ENCODE measurements at regions not wholly inside any gene's neighbourhood (a gene's known extent, or its start where the extent isn't known, plus 50 kb on each side); places are given as distances from the start of the nearest gene placed in this dataset.

- Histone ChIP-seq H3K27ac (ENCODE audit: low read length) (peak overlapping the region; percentile 81), H3K36me3 (ENCODE audit: control insufficient read depth in 2 of 2, insufficient read depth in 2 of 2, low read length in 2 of 2) (no peaks in the 10 kb centered on the region), H3K4me3 (ENCODE audit: low read length in 2 of 2) (no peak overlapping the region), H3K9ac (ENCODE audit: low read length in 2 of 2) (no peak overlapping the region), H3K9me3 (ENCODE audit: control insufficient read depth in 2 of 2, low read length in 2 of 2) (no peaks in the 10 kb centered on the region), H3K27me3 (ENCODE audit: control insufficient read depth in 1 of 2, insufficient read depth in 2 of 2, low read length in 2 of 2) (no peaks in the 10 kb centered on the region), H3K4me1 (ENCODE audit: control insufficient read depth, insufficient read depth, low read length) (peaks cover 18% of the 10 kb centered on the region)
Observed at GRCh38 chr4:153116801-153117200, 87.4 kb upstream of the TRIM2 start.

DNA sequence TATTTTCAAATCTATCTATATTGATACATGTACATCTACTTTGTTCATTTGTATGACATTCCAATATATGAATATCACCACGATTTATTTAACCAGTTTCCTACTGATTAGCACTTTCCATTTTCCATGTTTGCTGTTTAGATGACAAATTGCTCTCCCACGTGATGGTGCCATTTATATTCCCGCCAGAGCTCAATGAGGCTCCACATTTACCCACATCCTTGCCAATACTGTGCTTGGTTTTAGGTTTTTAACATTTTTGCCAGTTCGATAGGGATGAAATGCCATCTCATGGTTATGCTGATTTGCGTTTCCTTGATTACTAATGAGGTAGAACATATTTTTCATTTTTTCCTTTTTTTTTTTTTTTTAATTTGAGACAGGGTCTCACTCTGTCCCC, 86.7 kb upstream of the TRIM2 start:
- Histone ChIP-seq H3K4me3 (ENCODE audit: low read length in 2 of 2) (no peak overlapping the region), H3K9ac (ENCODE audit: low read length in 2 of 2) (no peak overlapping the region), H3K4me1 (ENCODE audit: control insufficient read depth, insufficient read depth, low read length) (peaks cover 18% of the 10 kb centered on the region), H3K27ac (ENCODE audit: low read length) (no peak overlapping the region), H3K36me3 (ENCODE audit: control insufficient read depth in 2 of 2, insufficient read depth in 2 of 2, low read length in 2 of 2) (no peaks in the 10 kb centered on the region), H3K27me3 (ENCODE audit: control insufficient read depth in 1 of 2, insufficient read depth in 2 of 2, low read length in 2 of 2) (no peaks in the 10 kb centered on the region), H3K9me3 (ENCODE audit: control insufficient read depth in 2 of 2, low read length in 2 of 2) (no peaks in the 10 kb centered on the region)

DNA sequence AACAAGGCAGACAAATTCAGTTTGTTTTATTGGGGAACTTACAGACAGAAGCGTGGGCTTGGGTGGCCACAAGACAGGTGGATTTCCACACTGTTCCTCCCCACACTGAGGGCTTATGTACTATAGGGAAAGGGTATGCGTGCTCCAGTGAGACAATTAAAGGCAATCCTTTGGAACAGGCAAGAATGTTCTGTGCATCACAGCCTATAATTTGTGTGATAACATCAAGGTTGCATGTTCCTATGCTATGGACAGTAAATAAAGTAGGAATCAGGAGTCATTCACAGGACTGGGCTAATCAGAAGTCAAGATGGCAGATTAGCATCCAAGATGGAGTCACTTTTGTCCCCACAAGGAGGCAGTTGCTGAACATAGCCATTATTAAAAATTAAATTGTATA, 84.6 kb upstream of the TRIM2 start:
- H3K9me3 ChIP-seq (ENCODE audit: control insufficient read depth in 2 of 2, low read length in 2 of 2): no peaks in the 10 kb centered on the region

GRCh38 chr4:153120235-153120634, 84.0 kb upstream of the TRIM2 start:
- H3K9ac ChIP-seq (ENCODE audit: low read length in 2 of 2): no peak overlapping the region
- no peaks in the 10 kb centered on the region for H3K27me3 ChIP-seq (ENCODE audit: control insufficient read depth in 1 of 2, insufficient read depth in 2 of 2, low read length in 2 of 2)
- H3K27ac ChIP-seq (ENCODE audit: low read length): no peak overlapping the region
- H3K4me3 ChIP-seq (ENCODE audit: low read length in 2 of 2): no peak overlapping the region
- no peaks in the 10 kb centered on the region for H3K36me3 ChIP-seq (ENCODE audit: control insufficient read depth in 2 of 2, insufficient read depth in 2 of 2, low read length in 2 of 2)
- H3K9me3 ChIP-seq (ENCODE audit: control insufficient read depth in 2 of 2, low read length in 2 of 2): no peaks in the 10 kb centered on the region
- peaks cover 12% of the 10 kb centered on the region for H3K4me1 ChIP-seq (ENCODE audit: control insufficient read depth, insufficient read depth, low read length)

More for the DNA sequence above, 84.6 kb upstream of the TRIM2 start:
- Histone ChIP-seq H3K9ac (ENCODE audit: low read length in 2 of 2) (no peak overlapping the region), H3K4me1 (ENCODE audit: control insufficient read depth, insufficient read depth, low read length) (peaks cover 18% of the 10 kb centered on the region), H3K27ac (ENCODE audit: low read length) (no peak overlapping the region), H3K36me3 (ENCODE audit: control insufficient read depth in 2 of 2, insufficient read depth in 2 of 2, low read length in 2 of 2) (no peaks in the 10 kb centered on the region), H3K27me3 (ENCODE audit: control insufficient read depth in 1 of 2, insufficient read depth in 2 of 2, low read length in 2 of 2) (no peaks in the 10 kb centered on the region), H3K4me3 (ENCODE audit: low read length in 2 of 2) (no peak overlapping the region)

DNA sequence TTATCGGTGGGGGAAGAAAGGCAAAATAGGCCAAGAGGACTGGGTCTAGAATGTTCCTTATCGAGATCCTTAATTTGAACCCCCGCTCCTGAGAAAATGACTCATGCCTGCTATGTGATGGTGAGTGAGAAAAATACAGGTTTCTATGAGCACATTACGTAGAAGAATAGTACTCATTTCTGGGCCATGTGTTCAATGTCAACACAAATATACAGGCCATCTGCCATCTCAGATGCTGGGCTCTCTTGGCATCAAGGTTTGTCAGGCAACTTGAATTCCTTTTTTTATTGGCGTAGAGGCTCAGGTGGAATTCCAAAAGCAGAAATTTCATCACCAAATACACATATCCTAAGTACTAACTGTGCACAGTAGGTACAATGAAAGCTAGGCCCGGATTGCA, 81.4 kb upstream of the TRIM2 start:
- no peak overlapping the region for H3K9ac ChIP-seq (ENCODE audit: low read length in 2 of 2)
- no peak overlapping the region for H3K4me3 ChIP-seq (ENCODE audit: low read length in 2 of 2)
- H3K27me3 ChIP-seq (ENCODE audit: control insufficient read depth in 1 of 2, insufficient read depth in 2 of 2, low read length in 2 of 2): no peaks in the 10 kb centered on the region
- no peaks in the 10 kb centered on the region for H3K9me3 ChIP-seq (ENCODE audit: control insufficient read depth in 2 of 2, low read length in 2 of 2)
- H3K27ac ChIP-seq (ENCODE audit: low read length): peak overlapping the region; percentile 82
- no peaks in the 10 kb centered on the region for H3K36me3 ChIP-seq (ENCODE audit: control insufficient read depth in 2 of 2, insufficient read depth in 2 of 2, low read length in 2 of 2)
- H3K4me1 ChIP-seq (ENCODE audit: control insufficient read depth, insufficient read depth, low read length): no peaks in the 10 kb centered on the region

GRCh38 chr4:153126137-153126536, 78.1 kb upstream of the TRIM2 start:
- H3K9ac ChIP-seq (ENCODE audit: low read length in 2 of 2): no peak overlapping the region
- H3K36me3 ChIP-seq (ENCODE audit: control insufficient read depth in 2 of 2, insufficient read depth in 2 of 2, low read length in 2 of 2): no peaks in the 10 kb centered on the region
- no peak overlapping the region for H3K27ac ChIP-seq (ENCODE audit: low read length)
- H3K9me3 ChIP-seq (ENCODE audit: control insufficient read depth in 2 of 2, low read length in 2 of 2): no peaks in the 10 kb centered on the region
- H3K4me3 ChIP-seq (ENCODE audit: low read length in 2 of 2): no peak overlapping the region
- H3K4me1 ChIP-seq (ENCODE audit: control insufficient read depth, insufficient read depth, low read length): no peaks in the 10 kb centered on the region
- H3K27me3 ChIP-seq (ENCODE audit: control insufficient read depth in 1 of 2, insufficient read depth in 2 of 2, low read length in 2 of 2): no peaks in the 10 kb centered on the region

GRCh38 chr4:153127760-153128494, 76.3 kb upstream of the TRIM2 start:
- H3K9ac ChIP-seq (ENCODE audit: low read length in 2 of 2): no peak overlapping the region
- H3K27ac ChIP-seq (ENCODE audit: low read length): no peak overlapping the region
- no peaks in the 10 kb centered on the region for H3K4me1 ChIP-seq (ENCODE audit: control insufficient read depth, insufficient read depth, low read length)
- H3K4me3 ChIP-seq (ENCODE audit: low read length in 2 of 2): peak overlapping the region; percentile 9 to 26
- H3K27me3 ChIP-seq (ENCODE audit: control insufficient read depth in 1 of 2, insufficient read depth in 2 of 2, low read length in 2 of 2): no peaks in the 10 kb centered on the region
- H3K9me3 ChIP-seq (ENCODE audit: control insufficient read depth in 2 of 2, low read length in 2 of 2): no peaks in the 10 kb centered on the region
- no peaks in the 10 kb centered on the region for H3K36me3 ChIP-seq (ENCODE audit: control insufficient read depth in 2 of 2, insufficient read depth in 2 of 2, low read length in 2 of 2)

DNA sequence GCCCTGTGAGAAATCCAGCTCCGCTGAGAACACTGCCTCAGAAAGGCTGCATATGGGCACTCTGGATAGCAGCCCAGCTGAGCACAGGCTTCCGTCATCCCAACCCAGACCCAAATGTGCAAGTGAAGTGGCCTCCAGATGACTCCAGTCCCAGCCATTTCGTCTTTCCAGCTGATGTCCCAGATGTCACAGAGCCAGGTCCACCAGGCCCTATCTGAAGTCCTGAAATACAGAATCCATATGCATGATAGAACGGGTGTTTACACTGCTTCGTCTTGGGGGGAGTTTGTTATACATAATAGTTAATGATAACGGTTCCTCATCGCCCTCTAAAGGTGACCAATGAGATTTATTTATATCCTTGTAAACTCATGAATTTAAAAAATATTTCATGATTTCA, 72.6 kb upstream of the TRIM2 start:
- H3K9ac ChIP-seq (ENCODE audit: low read length in 2 of 2): no peak overlapping the region
- no peak overlapping the region for H3K4me3 ChIP-seq (ENCODE audit: low read length in 2 of 2)
- H3K27ac ChIP-seq (ENCODE audit: low read length): no peak overlapping the region

DNA sequence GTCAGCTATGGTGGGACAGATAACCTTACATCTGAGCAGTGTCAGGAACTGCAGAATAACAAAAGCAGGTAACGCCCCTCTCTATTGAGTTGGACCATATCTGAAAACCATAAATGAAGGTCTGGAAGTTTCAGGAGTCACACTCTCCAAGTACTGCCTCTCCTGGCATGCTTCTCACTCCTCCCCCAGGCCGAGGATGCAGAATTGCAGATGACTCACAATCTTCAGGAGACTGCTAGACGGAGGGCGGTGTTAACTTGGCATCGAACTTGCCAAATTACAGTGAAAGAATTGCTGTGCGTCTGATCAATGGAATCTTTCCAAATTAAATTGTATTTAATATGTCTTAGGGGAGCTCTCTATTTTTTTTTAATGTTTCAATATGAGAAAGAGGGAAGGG, 67.1 kb upstream of the TRIM2 start:
- no peak overlapping the region for H3K9ac ChIP-seq (ENCODE audit: low read length in 2 of 2)
- peaks cover 9% of the 10 kb centered on the region for H3K4me1 ChIP-seq (ENCODE audit: control insufficient read depth, insufficient read depth, low read length)
- H3K4me3 ChIP-seq (ENCODE audit: low read length in 2 of 2): no peak overlapping the region
- no peaks in the 10 kb centered on the region for H3K36me3 ChIP-seq (ENCODE audit: control insufficient read depth in 2 of 2, insufficient read depth in 2 of 2, low read length in 2 of 2)
- no peaks in the 10 kb centered on the region for H3K9me3 ChIP-seq (ENCODE audit: control insufficient read depth in 2 of 2, low read length in 2 of 2)
- H3K27ac ChIP-seq (ENCODE audit: low read length): no peak overlapping the region
- no peaks in the 10 kb centered on the region for H3K27me3 ChIP-seq (ENCODE audit: control insufficient read depth in 1 of 2, insufficient read depth in 2 of 2, low read length in 2 of 2)

More for the DNA sequence above, 72.6 kb upstream of the TRIM2 start:
- no peaks in the 10 kb centered on the region for H3K36me3 ChIP-seq (ENCODE audit: control insufficient read depth in 2 of 2, insufficient read depth in 2 of 2, low read length in 2 of 2)
- no peaks in the 10 kb centered on the region for H3K9me3 ChIP-seq (ENCODE audit: control insufficient read depth in 2 of 2, low read length in 2 of 2)
- H3K4me1 ChIP-seq (ENCODE audit: control insufficient read depth, insufficient read depth, low read length): peaks cover 3% of the 10 kb centered on the region
- H3K27me3 ChIP-seq (ENCODE audit: control insufficient read depth in 1 of 2, insufficient read depth in 2 of 2, low read length in 2 of 2): no peaks in the 10 kb centered on the region

DNA sequence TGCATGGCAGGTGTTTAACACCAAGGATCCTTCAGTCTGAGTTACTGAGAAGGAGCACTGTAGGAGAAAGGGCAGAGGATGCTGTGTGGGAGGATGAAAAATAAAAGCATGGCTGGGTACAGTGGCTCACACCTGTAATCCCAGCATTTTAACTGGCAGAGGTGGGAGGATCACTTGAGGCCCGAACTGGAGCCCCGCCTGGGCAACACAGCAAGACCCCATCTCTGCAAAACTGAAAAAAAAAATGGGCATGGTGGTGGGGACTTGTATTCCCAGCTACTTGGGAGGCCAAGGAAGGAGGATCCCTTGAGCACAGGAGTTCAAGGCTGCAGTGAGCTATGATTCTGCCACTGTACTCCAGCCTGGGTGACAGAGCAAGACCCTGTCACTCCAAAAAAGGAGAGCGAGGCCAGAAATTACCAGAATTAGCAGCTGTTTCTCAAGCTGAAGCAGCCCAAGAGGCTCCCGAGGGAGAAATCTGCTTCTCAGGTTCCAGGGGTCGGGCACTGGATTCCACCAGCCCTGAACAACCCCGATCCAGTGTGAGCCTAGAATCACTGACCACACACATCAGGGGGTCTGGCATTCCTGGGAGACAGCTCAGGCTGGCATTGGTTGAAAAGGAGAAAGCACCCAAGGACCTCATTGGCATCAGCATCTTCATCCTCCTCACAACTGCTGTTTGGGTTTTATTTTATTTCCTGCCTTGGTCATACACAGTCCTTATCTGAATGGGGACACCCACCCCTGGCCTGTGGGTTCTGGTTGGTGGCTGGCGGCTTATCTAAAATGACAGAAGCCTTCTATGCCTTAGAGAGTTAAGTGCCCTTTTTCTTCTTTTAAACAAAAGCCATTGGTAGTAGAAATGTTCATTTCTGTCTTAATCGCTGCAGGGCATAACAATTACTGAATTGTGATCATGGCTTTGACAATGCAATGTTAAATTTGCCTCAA, 66.3 kb upstream of the TRIM2 start:
- H3K36me3 ChIP-seq (ENCODE audit: control insufficient read depth in 2 of 2, insufficient read depth in 2 of 2, low read length in 2 of 2): no peaks in the 10 kb centered on the region
- no peaks in the 10 kb centered on the region for H3K9me3 ChIP-seq (ENCODE audit: control insufficient read depth in 2 of 2, low read length in 2 of 2)
- no peak overlapping the region for H3K27ac ChIP-seq (ENCODE audit: low read length)
- H3K4me3 ChIP-seq (ENCODE audit: low read length in 2 of 2): no peak overlapping the region
- no peaks in the 10 kb centered on the region for H3K27me3 ChIP-seq (ENCODE audit: control insufficient read depth in 1 of 2, insufficient read depth in 2 of 2, low read length in 2 of 2)
- H3K4me1 ChIP-seq (ENCODE audit: control insufficient read depth, insufficient read depth, low read length): peaks cover 9% of the 10 kb centered on the region
- no peak overlapping the region for H3K9ac ChIP-seq (ENCODE audit: low read length in 2 of 2)

- Histone ChIP-seq H3K4me3 (ENCODE audit: low read length in 2 of 2) (no peak overlapping the region), H3K9me3 (ENCODE audit: control insufficient read depth in 2 of 2, low read length in 2 of 2) (no peaks in the 10 kb centered on the region), H3K9ac (ENCODE audit: low read length in 2 of 2) (no peak overlapping the region), H3K27me3 (ENCODE audit: control insufficient read depth in 1 of 2, insufficient read depth in 2 of 2, low read length in 2 of 2) (no peaks in the 10 kb centered on the region), H3K36me3 (ENCODE audit: control insufficient read depth in 2 of 2, insufficient read depth in 2 of 2, low read length in 2 of 2) (no peaks in the 10 kb centered on the region), H3K4me1 (ENCODE audit: control insufficient read depth, insufficient read depth, low read length) (peaks cover 16% of the 10 kb centered on the region), H3K27ac (ENCODE audit: low read length) (no peak overlapping the region)
Observed at GRCh38 chr4:153138736-153139135, 65.5 kb upstream of the TRIM2 start.

All from stomach smooth muscle (tissue), 2 donors.